HEK293 (cell line): ENCODE measurements at regions not wholly inside any gene's neighbourhood (a gene's known extent, or its start where the extent isn't known, plus 50 kb on each side); places are given as distances from the start of the nearest gene placed in this dataset.

Experiments used
- CTCF ChIA-PET: fragments of 350-600 bp; formaldehyde crosslinking; extraction: SDS; loops from one replicate; lab custom pipeline; 2021; ENCODE audit warnings: antibody characterized with exemption; lab: Yijun Ruan, JAX
- POLR2A ChIA-PET: fragments of 300-600 bp; formaldehyde crosslinking; extraction: SDS; loops from one replicate; lab custom pipeline; 2020; ENCODE audit warnings: antibody characterized with exemption, inconsistent platforms; lab: Yijun Ruan, JAX
- H3K27ac ChIP-seq: fragments of 200-500 bp; sonication (Bioruptor generic); 2 replicates; pipeline ENCODE4 v1.5.1; 2014; ENCODE audit warnings: low read depth, low read length, control low read depth, inconsistent platforms; ENCODE audit errors: extremely low read depth
- H3K36me3 ChIP-seq, 2 experiments: fragments of 200-500 bp in 1 of 2; sonication (Bioruptor generic) in 1 of 2; 1 replicate in 1 of 2; 2 replicates in 1 of 2; pipeline ENCODE4 v1.5.1; 2014 to 2017; ENCODE audit warnings: inconsistent platforms in 2 of 2, low read length in 2 of 2; ENCODE audit not compliant: control insufficient read depth in 2 of 2, insufficient read depth in 1 of 2
- H3K4me1 ChIP-seq: fragments of 200-500 bp; sonication (Bioruptor generic); 2 replicates; pipeline ENCODE4 v1.5.1; 2014; ENCODE audit warnings: mild to moderate bottlenecking, low read length, inconsistent platforms; ENCODE audit not compliant: control insufficient read depth, insufficient read depth
- H3K4me3 ChIP-seq: 2 replicates; pipeline ENCODE4 v1.5.1; 2011; ENCODE audit warnings: low read depth, mild to moderate bottlenecking, control low read depth, low read length, moderate library complexity
- H3K9me3 ChIP-seq: fragments of 200-500 bp; sonication (Bioruptor generic); 2 replicates; pipeline ENCODE4 v1.5.1; 2014; ENCODE audit warnings: low read depth, low read length, inconsistent platforms; ENCODE audit not compliant: control insufficient read depth, insufficient read depth
- FEZF1 ChIP-seq: fragments of 450-650 bp; formaldehyde crosslinking; IDR thresholded peaks from 2 replicates; pipeline ENCODE4 v1.5.1; 2016; ENCODE audit warnings: missing biosample characterization, missing genetic modification characterization
- GFI1B ChIP-seq: fragments of 450-650 bp; formaldehyde crosslinking; IDR thresholded peaks from 2 replicates; pipeline ENCODE4 v1.5.1; 2016; ENCODE audit warnings: missing biosample characterization, missing genetic modification characterization
- GLI2 ChIP-seq: fragments of 450-650 bp; formaldehyde crosslinking; IDR thresholded peaks from 2 replicates; pipeline ENCODE4; 2017; ENCODE audit warnings: missing biosample characterization, missing genetic modification characterization, low read depth, borderline replicate concordance
- GLIS2 ChIP-seq: fragments of 450-650 bp; formaldehyde crosslinking; IDR thresholded peaks from 2 replicates; pipeline ENCODE4 v1.5.1; 2016; ENCODE audit warnings: missing biosample characterization, missing genetic modification characterization
- HOXA7 ChIP-seq: sonication (generic); formaldehyde crosslinking; IDR thresholded peaks from 2 replicates; pipeline ENCODE4 v1.8.1; 2022; ENCODE audit warnings: missing genetic modification reagents, borderline replicate concordance
- HOXD13 ChIP-seq: sonication (generic); formaldehyde crosslinking; IDR thresholded peaks from 2 replicates; pipeline ENCODE4 v1.8.0; 2022; ENCODE audit warnings: missing genetic modification reagents, borderline replicate concordance
- KLF16 ChIP-seq: fragments of 450-650 bp; formaldehyde crosslinking; IDR thresholded peaks from 2 replicates; pipeline ENCODE4 v1.5.1; 2017; ENCODE audit warnings: missing biosample characterization, missing genetic modification characterization
- PRDM6 ChIP-seq: fragments of 450-650 bp; formaldehyde crosslinking; IDR thresholded peaks from 2 replicates; pipeline ENCODE4 v1.5.1; 2017; ENCODE audit warnings: missing biosample characterization, missing genetic modification characterization
- REPIN1 ChIP-seq: fragments of 450-650 bp; formaldehyde crosslinking; IDR thresholded peaks from 2 replicates; pipeline ENCODE4 v1.5.1; 2017; ENCODE audit warnings: missing biosample characterization, missing genetic modification characterization, low read depth
- SP2 ChIP-seq: fragments of 450-650 bp; formaldehyde crosslinking; IDR thresholded peaks from 2 replicates; pipeline ENCODE4 v1.5.1; 2016; ENCODE audit warnings: missing biosample characterization, missing genetic modification characterization
- SP3 ChIP-seq: fragments of 450-650 bp; formaldehyde crosslinking; IDR thresholded peaks from 2 replicates; pipeline ENCODE4 v1.5.1; 2016; ENCODE audit warnings: missing biosample characterization, missing genetic modification characterization
- ZBTB49 ChIP-seq: fragments of 450-650 bp; formaldehyde crosslinking; IDR thresholded peaks from 2 replicates; pipeline ENCODE4 v1.5.1; 2016; ENCODE audit warnings: missing biosample characterization, missing genetic modification characterization, low read depth
- ZNF146 ChIP-seq: fragments of 450-650 bp; formaldehyde crosslinking; IDR thresholded peaks from 2 replicates; pipeline ENCODE4 v1.5.1; 2016; ENCODE audit warnings: missing biosample characterization, missing genetic modification characterization
- ZNF169 ChIP-seq: fragments of 450-650 bp; formaldehyde crosslinking; IDR thresholded peaks from 2 replicates; pipeline ENCODE4 v1.5.1; 2016; ENCODE audit warnings: missing biosample characterization, missing genetic modification characterization
- ZNF184 ChIP-seq: fragments of 450-650 bp; IDR thresholded peaks from 2 replicates; pipeline ENCODE4 v1.5.1; 2018; ENCODE audit warnings: missing biosample characterization, mild to moderate bottlenecking, missing genetic modification characterization
- ZNF292 ChIP-seq: fragments of 450-650 bp; formaldehyde crosslinking; IDR thresholded peaks from 2 replicates; pipeline ENCODE4 v1.5.1; 2016; ENCODE audit warnings: low read depth, missing biosample characterization, missing genetic modification characterization, borderline replicate concordance
- ZNF530 ChIP-seq: fragments of 450-650 bp; formaldehyde crosslinking; IDR thresholded peaks from 2 replicates; pipeline ENCODE4 v1.5.1; 2016; ENCODE audit warnings: low read depth, missing biosample characterization, missing genetic modification characterization
- ZNF548 ChIP-seq: fragments of 450-650 bp; formaldehyde crosslinking; IDR thresholded peaks from 2 replicates; pipeline ENCODE4 v1.5.1; 2016; ENCODE audit warnings: missing biosample characterization, missing genetic modification characterization
- ZNF561 ChIP-seq: fragments of 450-650 bp; IDR thresholded peaks from 2 replicates; pipeline ENCODE4 v1.5.1; 2018; ENCODE audit warnings: missing biosample characterization, missing genetic modification characterization, borderline replicate concordance
- ZNF654 ChIP-seq: fragments of 450-650 bp; formaldehyde crosslinking; IDR thresholded peaks from 2 replicates; pipeline ENCODE4 v1.5.1; 2016; ENCODE audit warnings: low read depth, missing biosample characterization, missing genetic modification characterization
- ZNF843 ChIP-seq: fragments of 450-650 bp; formaldehyde crosslinking; IDR thresholded peaks from 2 replicates; pipeline ENCODE4 v1.5.1; 2016; ENCODE audit warnings: missing biosample characterization, missing genetic modification characterization
- ZSCAN30 ChIP-seq: fragments of 450-650 bp; IDR thresholded peaks from 2 replicates; pipeline ENCODE4 v1.5.1; 2018; ENCODE audit warnings: missing biosample characterization, mild to moderate bottlenecking, missing genetic modification characterization, moderate library complexity
- ZSCAN4 ChIP-seq: fragments of 450-650 bp; formaldehyde crosslinking; IDR thresholded peaks from 2 replicates; pipeline ENCODE4 v1.5.1; 2017; ENCODE audit warnings: missing biosample characterization, missing genetic modification characterization
- TF ChIP-seq, protein P1 (sequence below): fragments of 450-650 bp; formaldehyde crosslinking; IDR thresholded peaks from 2 replicates; pipeline ENCODE4 v1.5.1; 2016; ENCODE audit warnings: missing biosample characterization, missing genetic modification characterization

GRCh38 chr4:18278244-18278643, 256.7 kb upstream of the LCORL start (continued):
- TF ChIP-seq ZNF146 (no peak), GFI1B (no peak), ZNF292 (no peak), HOXA7 (CRISPR knock-in tag) (no peak), ZSCAN4 (tag by site-specific recombination) (no peak), ZNF169 (tag by site-specific recombination) (no peak)

DNA sequence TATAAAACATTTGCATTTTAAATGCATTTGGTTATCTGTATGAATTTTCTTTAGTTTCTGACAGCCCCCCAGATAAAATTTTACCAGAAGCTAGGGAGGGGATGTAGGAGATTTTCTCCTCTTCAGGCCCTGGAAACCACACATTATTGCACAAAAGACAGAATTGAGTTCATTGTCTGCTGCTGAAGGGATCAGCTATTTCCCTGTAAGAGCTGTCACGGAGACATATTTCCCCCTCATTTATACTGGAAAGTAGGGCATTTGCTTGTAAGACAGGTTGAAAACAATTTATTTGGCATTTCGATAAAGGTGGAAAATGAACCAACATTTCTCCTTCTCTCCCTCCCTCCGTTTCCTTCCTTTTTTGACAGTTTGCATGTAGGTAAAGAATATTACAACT, 241.3 kb upstream of the LCORL start:
- CTCF ChIA-PET = no interaction called here
- H3K36me3 ChIP-seq = no peaks in the 10 kb centered on the region
- POLR2A ChIA-PET = no interaction called here

More for the DNA sequence above, 241.3 kb upstream of the LCORL start:
- H3K4me1 ChIP-seq = no peaks in the 10 kb centered on the region
- TF ChIP-seq ZNF561 (tag by site-specific recombination) (no peak), ZNF530 (no peak), SP2 (no peak), ZNF184 (tag by site-specific recombination) (no peak), GLI2 (no peak), PRDM6 (tag by site-specific recombination) (no peak), SP3 (tag by site-specific recombination) (no peak), REPIN1 (tag by site-specific recombination) (no peak), ZBTB49 (tag by site-specific recombination) (no peak), GLIS2 (tag by site-specific recombination) (no peak), FEZF1 (tag by site-specific recombination) (no peak), ZNF843 (tag by site-specific recombination) (no peak), KLF16 (tag by site-specific recombination) (no peak), ZSCAN30 (tag by site-specific recombination) (no peak), ZNF548 (tag by site-specific recombination) (no peak), ZNF654 (tag by site-specific recombination) (no peak), HOXD13 (CRISPR knock-in tag) (no peak)
- TF ChIP-seq, protein P1, sequence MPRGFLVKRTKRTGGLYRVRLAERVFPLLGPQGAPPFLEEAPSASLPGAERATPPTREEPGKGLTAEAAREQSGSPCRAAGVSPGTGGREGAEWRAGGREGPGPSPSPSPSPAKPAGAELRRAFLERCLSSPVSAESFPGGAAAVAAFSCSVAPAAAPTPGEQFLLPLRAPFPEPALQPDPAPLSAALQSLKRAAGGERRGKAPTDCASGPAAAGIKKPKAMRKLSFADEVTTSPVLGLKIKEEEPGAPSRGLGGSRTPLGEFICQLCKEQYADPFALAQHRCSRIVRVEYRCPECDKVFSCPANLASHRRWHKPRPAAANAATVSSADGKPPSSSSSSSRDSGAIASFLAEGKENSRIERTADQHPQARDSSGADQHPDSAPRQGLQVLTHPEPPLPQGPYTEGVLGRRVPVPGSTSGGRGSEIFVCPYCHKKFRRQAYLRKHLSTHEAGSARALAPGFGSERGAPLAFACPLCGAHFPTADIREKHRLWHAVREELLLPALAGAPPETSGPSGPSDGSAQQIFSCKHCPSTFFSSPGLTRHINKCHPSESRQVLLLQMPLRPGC (tag by site-specific recombination) = no peak
- TF ChIP-seq, all 188 proteins: peak for 0
- Histone ChIP-seq H3K9me3 (no peaks in the 10 kb centered on the region), H3K4me3 (no peak overlapping the region), H3K27ac (no peak overlapping the region)
